Adrenal gland (tissue), 9 donors: ENCODE measurements at regions not wholly inside any gene's neighbourhood (a gene's known extent, or its start where the extent isn't known, plus 50 kb on each side); places are given as distances from the start of the nearest gene placed in this dataset.
"Not testable (repeated sequence)": the region's sequence is repeated elsewhere in the genome, so short reads cannot be mapped to it uniquely, and the experiment has no call there.

Experiments used
- DNase-seq, 7 donors: peaks; one replicate each; pipeline ENCODE4 v3.0.0-alpha.2; 2019 to 2020
- H3K27ac ChIP-seq, 5 donors: fragments of 200-600 bp; sonication (generic) in 4 of 5; 1 replicate in 3 of 5; 2 replicates in 2 of 5; pipeline versions ENCODE4 v1.5.1 to v1.8.0; 2016 to 2020; ENCODE audit warnings: mild to moderate bottlenecking in 1 of 5
- H3K27me3 ChIP-seq: fragments of 200-600 bp; 2 replicates; pipeline ENCODE4 v1.8.0; 2021
- H3K36me3 ChIP-seq, 2 donors: fragments of 200-600 bp; replicated peaks in 1 of 2; 1 replicate in 1 of 2; 2 replicates in 1 of 2; pipeline versions ENCODE4 v1.5.1 to v1.8.0; 2018 to 2022
- H3K4me1 ChIP-seq, 2 donors: fragments of 200-600 bp; replicated peaks in 1 of 2; 1 replicate in 1 of 2; 2 replicates in 1 of 2; pipeline versions ENCODE4 v1.5.1 to v1.8.0; 2018 to 2021
- H3K4me3 ChIP-seq, 4 donors: fragments of 200-600 bp; sonication (generic) in 3 of 4; one replicate each; pipeline ENCODE4 v1.5.1; 2016 to 2018
- H3K9me3 ChIP-seq, 3 donors: fragments of 200-600 bp; sonication (generic) in 1 of 3; replicated peaks in 1 of 3; 1 replicate in 2 of 3; 2 replicates in 1 of 3; pipeline versions ENCODE4 v1.5.1 to v1.8.0; 2016 to 2021
- POLR2A ChIP-seq, 2 donors: fragments of 450-650 bp; IDR thresholded peaks; one replicate each; pipeline ENCODE4 v1.6.1; 2017; ENCODE audit warnings: antibody characterized with exemption in 2 of 2, mild to moderate bottlenecking in 2 of 2, moderate library complexity in 1 of 2
- WGBS, 4 donors: extraction: QIAGEN DNeasy Blood & Tissue Kit in 2 of 4; methylation state at CpG; one replicate each; pipeline versions ENCODE4 v1.1.5 to v1.1.7; 2013 to 2017; 5-methylcytosine and 5-hydroxymethylcytosine counted together
- intact Hi-C, 2 donors: fragments of 100-400 bp; cut with DNase I; formaldehyde crosslinking; loops; one replicate each; pipeline versions ENCODE4 v1.14.1 to v1.15.0; 2022 to 2023
- TF ChIP-seq, protein P1 (sequence below), 6 experiments: fragments of 450-650 bp in 4 of 6; fragments of 200-600 bp in 2 of 6; sonication (generic) in 1 of 6; IDR thresholded peaks; 1 replicate in 5 of 6; 2 replicates in 1 of 6; pipeline versions ENCODE4 v1.5.1 to v1.8.0; 2016 to 2021; ENCODE audit warnings: antibody characterized with exemption in 6 of 6, mild to moderate bottlenecking in 2 of 6, moderate library complexity in 1 of 6
- donor health status: healthy with polysubstance abuse.
- donor health status: Bipolar disorder and iron deficiency.
- donor health status: DM: yes; HTN: yes; CAD: no.
- donor health status: DM: no; HTN: no; CAD: no.
- donor health status: DM: no; HTN: no; CAD: no.

- Histone ChIP-seq H3K9me3 (no peaks in the 10 kb centered on the region), H3K4me1 (no peaks in the 10 kb centered on the region), H3K36me3 (no peaks in the 10 kb centered on the region), H3K4me3 (no peak overlapping the region), H3K27me3 (no peaks in the 10 kb centered on the region), H3K27ac (no peak overlapping the region)
- intact Hi-C loops: no loop called here
- DNase-seq: no peak
- WGBS, 4 donors: 45 to 59% (median 53%) methylated on average over 3 of the region's 3 CpGs
- TF ChIP-seq POLR2A (IDR thresholded peaks at IDR 0.05): no peak
- TF ChIP-seq, protein P1, sequence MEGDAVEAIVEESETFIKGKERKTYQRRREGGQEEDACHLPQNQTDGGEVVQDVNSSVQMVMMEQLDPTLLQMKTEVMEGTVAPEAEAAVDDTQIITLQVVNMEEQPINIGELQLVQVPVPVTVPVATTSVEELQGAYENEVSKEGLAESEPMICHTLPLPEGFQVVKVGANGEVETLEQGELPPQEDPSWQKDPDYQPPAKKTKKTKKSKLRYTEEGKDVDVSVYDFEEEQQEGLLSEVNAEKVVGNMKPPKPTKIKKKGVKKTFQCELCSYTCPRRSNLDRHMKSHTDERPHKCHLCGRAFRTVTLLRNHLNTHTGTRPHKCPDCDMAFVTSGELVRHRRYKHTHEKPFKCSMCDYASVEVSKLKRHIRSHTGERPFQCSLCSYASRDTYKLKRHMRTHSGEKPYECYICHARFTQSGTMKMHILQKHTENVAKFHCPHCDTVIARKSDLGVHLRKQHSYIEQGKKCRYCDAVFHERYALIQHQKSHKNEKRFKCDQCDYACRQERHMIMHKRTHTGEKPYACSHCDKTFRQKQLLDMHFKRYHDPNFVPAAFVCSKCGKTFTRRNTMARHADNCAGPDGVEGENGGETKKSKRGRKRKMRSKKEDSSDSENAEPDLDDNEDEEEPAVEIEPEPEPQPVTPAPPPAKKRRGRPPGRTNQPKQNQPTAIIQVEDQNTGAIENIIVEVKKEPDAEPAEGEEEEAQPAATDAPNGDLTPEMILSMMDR (IDR thresholded peaks at IDR 0.05): no peak
These were observed 918.3 kb downstream of the NR2F1-AS1 start for GRCh38 chr5:92662741-92663140.

GRCh38 chr5:92659246-92659645, 921.8 kb downstream of the NR2F1-AS1 start:
- H3K4me1 ChIP-seq: no peaks in the 10 kb centered on the region
- no peaks in the 10 kb centered on the region for H3K36me3 ChIP-seq
- no peak overlapping the region for H3K27ac ChIP-seq
- H3K9me3 ChIP-seq: no peaks in the 10 kb centered on the region
- TF ChIP-seq, protein P1 (IDR thresholded peaks at IDR 0.05): no peak
- no peak for TF ChIP-seq POLR2A (IDR thresholded peaks at IDR 0.05)
- H3K4me3 ChIP-seq: no peak overlapping the region
- DNase-seq: no peak
- intact Hi-C loops: no loop called here
- H3K27me3 ChIP-seq: no peaks in the 10 kb centered on the region

GRCh38 chr5:92654601-92655000, 926.4 kb downstream of the NR2F1-AS1 start:
- 81 to 89% (median 85%) methylated on average over 3 of the region's 3 CpGs for WGBS, 4 donors
- H3K27ac ChIP-seq, H3K9me3 ChIP-seq, H3K4me3 ChIP-seq, intact Hi-C loops, H3K4me1 ChIP-seq, H3K36me3 ChIP-seq, DNase-seq, H3K27me3 ChIP-seq: not testable (repeated sequence)

DNA sequence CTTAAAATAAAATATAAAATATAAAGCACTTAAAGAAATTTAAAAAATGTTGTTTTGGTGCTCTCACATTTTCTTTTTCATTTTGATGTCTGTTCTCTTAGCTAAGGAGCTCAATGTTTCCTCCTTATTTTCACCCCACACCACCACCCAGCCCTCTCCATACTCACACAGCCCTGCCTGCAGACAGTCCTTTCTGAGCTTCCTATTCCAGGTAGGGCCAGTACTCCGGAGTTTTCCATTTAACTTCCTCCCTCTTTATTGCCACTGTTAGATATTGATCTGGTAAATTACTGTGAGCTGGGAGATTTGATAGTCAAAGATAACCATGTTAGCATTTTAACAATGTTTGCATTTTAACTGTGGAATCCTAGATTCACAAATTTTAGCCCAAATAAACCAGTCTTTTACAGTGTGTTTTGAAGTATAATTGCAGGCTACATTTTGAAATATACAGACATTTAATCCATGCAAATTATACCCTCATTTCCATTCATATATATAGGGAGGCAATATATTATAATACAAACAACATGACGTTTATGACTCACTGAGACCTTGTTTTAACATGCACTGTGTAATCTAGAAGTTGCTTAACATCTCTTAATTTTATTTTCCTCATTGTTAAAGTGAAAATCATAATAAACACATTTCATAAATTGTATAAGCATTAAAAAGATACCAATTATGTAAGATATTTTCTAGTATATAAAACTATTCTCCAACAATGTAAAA, 927.1 kb downstream of the NR2F1-AS1 start:
- Histone ChIP-seq H3K27ac (no peak overlapping the region), H3K9me3 (no peaks in the 10 kb centered on the region), H3K27me3 (no peaks in the 10 kb centered on the region), H3K36me3 (no peaks in the 10 kb centered on the region), H3K4me1 (no peaks in the 10 kb centered on the region), H3K4me3 (no peak overlapping the region)
- intact Hi-C loops: no loop called here
- 51 to 62% (median 56%) methylated on average over 2 of the region's 2 CpGs for WGBS, 4 donors
- TF ChIP-seq, protein P1 (IDR thresholded peaks at IDR 0.05): no peak
- no peak for TF ChIP-seq POLR2A (IDR thresholded peaks at IDR 0.05)
- no peak for DNase-seq

DNA sequence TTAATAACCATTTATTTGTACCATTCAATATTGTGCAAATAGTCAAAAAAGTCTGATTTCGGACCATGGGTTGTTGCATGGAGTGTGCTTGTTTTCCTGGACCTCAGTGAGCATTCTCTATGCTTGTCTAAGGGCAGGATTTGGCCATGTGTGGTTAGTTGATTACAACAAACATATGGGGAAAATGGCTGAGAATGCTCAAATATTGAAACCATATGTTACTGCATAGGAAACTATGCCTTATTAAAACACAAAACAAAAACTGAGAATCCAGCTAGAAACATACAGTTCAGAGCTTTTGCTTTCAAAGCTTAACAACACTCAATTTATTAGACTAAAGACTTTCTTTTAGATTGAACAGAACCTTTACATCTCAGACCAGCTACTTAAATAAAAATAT, 928.3 kb downstream of the NR2F1-AS1 start:
- H3K27me3 ChIP-seq: no peaks in the 10 kb centered on the region
- H3K4me1 ChIP-seq: no peaks in the 10 kb centered on the region
- no peaks in the 10 kb centered on the region for H3K36me3 ChIP-seq
- TF ChIP-seq POLR2A (IDR thresholded peaks at IDR 0.05): no peak
- TF ChIP-seq, protein P1 (IDR thresholded peaks at IDR 0.05): no peak
- H3K9me3 ChIP-seq: no peaks in the 10 kb centered on the region
- no peak overlapping the region for H3K27ac ChIP-seq
- intact Hi-C loops: no loop called here
- 55 to 67% (median 63%) methylated on average over 1 of the region's 1 CpG for WGBS, 4 donors
- DNase-seq: no peak
- H3K4me3 ChIP-seq: no peak overlapping the region
